RPMI7951 (cell line): ENCODE measurements at regions not wholly inside any gene's neighbourhood (a gene's known extent, or its start where the extent isn't known, plus 50 kb on each side); places are given as distances from the start of the nearest gene placed in this dataset.
A peak's percentile ranks its signal among the peaks of the same experiment; 100 is the strongest.
"Not testable (repeated sequence)": the region's sequence is repeated elsewhere in the genome, so short reads cannot be mapped to it uniquely, and the experiment has no call there.

Experiments used
- DNase-seq: peaks from one replicate; pipeline ENCODE4 v3.0.0-alpha.2; 2012; ENCODE audit warnings: low read depth

DNA sequence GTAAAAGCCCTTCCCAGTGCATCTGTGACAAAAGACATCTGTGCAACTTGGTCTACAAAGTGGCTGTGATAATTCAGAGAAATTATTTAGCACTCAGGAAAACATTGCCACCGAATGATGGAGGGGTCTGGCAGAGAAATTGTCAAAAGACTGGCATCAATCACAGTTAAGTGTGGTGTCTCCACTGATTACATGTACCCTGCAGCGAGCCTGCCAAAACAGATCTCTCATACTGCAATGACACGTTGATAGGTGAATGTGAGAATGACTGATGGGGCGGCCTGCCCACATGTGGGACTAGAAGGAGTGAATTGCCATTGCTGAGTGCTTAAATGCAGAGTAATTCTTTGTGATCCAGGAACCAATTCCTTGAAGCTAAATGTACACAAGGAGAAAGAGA lies 136.4 kb upstream of the PCSK5 start:
- DNase-seq = no peak

DNA sequence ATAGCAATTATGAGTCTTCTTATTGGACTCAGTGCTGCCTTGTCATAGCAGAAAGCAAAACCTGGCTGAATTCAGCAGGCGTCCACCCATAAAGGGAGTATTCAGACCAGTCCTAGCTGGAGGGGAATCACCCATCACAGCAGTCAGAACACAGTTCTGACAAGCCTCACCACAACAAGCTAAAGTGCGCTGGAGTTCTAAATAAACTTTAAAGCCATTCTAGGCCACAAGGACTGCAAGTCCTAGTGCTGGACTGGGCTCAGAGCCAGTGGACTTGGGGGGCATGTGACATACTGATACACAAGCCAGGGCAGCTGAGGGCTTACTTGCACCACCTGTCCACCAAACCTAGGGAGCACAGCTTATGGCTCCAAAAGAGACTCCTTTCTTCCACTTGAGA lies 115.3 kb upstream of the PCSK5 start:
- DNase-seq = no peak

DNA sequence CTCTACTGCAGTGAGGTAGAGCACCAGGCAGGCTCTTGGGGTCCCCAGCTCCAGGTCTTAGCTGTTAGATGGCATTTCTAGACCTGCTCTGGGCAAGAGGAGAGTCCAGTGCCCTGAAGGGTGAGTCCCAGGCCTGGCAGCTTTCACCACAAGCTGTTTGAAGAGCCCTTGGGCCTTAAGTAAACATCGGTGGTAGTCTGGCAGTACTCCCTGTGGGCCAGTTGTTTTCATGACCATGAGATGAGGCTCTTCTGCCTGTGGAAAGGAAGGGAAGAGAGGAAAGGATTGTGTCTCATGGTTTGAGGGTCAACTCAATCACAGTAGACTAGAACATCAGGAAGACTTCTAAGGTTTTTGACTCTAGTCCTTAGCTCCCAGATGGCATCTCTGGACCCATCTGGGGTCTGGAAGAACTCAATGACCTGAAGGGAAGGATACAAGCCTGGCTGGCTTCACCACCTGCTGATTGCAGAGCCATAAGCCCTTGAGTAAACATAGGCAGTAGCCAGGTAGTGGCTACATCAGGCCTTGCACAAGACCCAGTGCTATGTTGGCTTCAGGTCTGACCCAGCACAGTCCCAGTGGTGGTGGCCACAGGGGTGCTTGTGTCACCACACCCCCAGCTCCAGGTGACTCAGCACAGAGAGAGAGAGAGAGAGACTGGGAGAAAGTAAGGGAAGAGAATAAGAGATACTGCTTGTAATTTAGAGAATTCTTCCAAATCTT lies 114.3 kb upstream of the PCSK5 start:
- DNase-seq = no peak

DNA sequence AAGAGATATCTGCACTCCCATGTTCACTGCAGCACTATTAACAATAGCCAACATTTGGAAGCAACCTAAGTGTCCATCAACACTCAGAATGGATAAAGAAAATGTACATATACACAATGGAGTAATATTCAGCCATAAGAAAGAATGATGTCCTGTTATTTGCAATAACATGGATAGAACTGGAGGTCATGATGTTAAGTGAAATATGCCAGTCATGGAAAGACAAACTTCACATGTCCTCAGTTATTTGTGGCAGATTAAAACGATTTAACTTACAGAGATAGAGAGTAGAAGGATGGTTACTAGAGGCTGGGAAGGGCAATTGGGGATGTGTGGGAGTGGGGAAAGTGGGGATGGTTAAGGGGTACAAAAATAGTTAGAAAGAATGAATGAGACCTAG lies 110.3 kb upstream of the PCSK5 start:
- no peak for DNase-seq

DNA sequence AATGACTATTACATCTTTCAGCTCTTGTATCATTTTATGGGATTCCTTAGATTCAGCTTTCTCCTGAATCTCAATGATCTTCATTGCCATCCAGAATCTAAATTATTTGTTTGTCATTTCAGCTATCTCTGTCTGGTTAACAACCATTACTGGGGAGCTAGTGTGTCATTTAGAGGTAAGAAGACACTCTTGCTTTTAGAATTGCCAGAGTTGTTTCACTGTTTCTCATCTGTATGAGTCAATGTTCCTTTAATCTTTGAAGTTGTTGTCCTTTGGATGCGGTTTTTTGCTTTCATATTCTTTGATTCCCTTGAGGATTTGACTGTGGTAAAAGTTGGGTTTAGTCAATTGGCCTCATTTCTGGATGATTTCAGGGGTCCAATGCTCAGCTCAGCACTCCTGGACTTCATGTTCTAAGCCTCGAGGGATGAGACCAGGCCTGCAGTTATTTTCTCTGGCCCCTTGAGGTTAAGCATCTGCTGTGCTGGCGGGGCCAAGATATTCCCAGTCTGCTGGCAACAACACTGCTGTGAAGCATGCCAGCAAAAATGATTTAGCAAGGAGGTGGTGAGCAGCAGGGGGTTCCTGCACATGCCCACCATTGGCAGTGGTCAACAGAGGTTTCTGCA lies 102.4 kb upstream of the PCSK5 start:
- no peak for DNase-seq

DNA sequence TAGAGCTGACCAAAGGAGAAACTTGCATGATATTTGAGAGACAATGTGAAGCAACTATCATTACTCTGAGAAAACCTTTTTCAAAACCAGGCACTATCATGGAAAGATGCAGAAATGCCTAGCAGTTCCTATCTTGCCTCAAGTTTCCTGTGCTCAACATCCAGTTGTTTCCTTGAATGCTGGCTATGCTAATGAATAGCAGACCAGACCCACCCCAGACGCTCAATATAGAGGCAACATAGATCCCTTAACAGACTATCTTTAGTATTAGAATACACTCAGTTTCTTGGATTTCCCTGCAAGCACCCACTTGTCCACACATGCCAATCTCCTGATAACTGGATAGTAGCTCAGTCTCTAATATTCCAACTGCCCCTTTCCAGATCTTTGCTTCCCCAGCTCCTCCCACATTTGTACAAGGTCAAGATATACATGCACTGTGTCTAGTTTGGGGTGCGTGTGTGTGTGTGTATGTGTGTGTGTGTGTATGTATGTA lies 93.3 kb upstream of the PCSK5 start:
- no peak for DNase-seq

DNA sequence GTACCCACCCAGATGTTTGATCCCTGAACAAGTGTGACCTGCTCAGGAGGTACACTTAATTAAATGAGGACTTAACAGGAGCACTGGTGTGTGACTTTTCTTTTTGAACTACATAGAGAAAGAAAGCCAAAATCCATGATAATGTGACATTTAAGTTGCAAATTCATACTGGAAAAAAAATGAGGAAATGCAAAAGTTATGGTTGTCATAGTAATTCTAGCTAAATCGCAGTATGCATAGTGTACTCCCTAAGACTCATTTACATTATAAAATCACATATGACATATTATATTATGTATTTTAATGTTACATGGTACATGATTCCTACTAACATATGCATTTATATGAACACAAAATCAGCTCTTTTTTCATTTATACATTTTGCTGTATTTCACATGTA lies 92.0 kb upstream of the PCSK5 start:
- no peak for DNase-seq

DNA sequence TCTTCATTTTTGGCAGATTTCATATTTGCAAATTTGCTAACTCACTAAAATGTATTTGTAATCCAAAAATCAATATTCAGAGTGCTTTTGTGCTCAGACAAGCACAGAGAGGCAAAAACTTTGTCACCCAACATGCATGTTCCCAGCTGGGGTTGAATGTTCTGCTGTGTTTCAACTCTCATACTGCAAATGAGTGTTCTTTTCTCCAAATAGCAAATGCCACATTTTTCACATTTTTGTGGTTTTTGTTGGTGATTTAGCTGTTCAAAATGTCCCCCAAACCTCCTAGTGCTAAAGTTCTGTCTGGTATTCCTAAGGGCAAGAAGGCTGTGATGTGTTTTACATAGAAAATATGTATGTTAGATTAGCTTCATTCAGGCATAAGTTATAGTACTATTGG lies 87.3 kb upstream of the PCSK5 start:
- peak; percentile 16 for DNase-seq

DNA sequence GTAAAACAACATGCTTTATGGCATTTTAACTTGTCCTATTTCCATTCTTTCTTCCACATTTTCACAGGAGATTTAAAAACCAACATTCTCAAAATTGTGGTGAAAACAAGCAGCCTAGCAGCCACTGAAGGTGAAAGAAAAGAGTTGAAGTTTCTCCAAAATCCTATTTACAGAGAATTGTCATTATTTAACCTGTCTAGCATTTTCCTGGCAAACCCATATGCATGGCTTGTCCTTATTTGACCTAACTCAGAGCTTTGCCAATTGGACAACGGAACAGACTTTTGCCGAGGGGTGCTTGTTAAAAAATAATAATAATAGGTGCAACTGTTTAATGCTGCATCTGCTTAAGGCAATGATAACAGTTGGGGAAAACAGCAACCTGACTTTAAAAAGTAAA lies 80.4 kb upstream of the PCSK5 start:
- DNase-seq = no peak

DNA sequence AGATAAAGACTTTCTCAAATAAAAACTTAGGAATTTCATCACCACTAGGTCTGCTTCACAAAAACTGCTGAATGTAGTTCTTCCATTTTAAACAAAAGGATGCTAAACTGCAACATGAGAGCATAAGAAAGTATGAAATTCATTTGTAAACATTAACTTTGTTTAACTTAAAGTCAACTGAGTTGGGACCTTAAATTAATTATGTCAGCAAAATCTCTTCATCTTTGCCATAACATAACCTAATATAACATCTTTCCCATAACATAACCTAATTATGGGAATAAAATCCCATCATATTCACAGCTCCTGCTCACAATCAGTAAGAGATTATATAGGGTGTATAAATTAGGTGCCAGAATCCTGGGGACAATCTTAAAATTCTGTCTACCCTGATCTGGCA lies 78.8 kb upstream of the PCSK5 start:
- no peak for DNase-seq

DNA sequence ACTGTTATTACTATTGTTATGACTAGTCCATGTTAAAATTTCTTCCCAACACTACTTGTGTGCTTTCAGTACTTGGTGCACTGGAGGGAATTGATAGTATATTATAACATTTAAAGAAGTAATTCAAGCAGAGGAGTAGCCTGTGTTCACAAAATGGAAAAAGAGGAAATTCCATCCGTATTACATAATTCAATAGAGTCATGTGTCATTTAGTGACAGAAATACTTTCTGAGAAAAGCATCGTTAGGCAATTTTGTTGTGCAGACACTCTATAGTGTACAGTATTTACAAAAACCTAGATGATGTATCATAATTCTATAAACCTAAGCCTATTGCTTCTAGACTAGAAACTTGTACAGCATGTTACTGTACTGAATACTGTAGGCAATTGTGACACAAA lies 78.3 kb upstream of the PCSK5 start:
- DNase-seq = no peak

DNA sequence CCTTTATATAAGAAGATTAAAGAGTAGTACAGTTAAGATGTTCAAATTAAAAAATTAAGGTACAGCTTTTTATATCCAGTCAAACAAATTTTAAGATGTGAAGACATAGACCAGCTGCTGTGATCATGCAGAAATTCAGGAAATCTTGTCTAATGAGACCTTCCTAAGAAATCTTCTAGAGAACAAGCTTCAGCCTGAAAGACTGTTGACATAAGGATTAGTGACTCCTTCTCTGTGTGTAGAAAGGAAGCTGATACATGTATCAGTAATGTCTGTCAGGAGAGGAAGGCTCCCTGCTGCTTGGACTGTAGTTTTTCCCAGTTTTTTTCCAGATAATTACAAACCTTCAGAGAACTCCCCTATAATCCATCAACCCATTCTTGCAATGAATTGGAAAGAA lies 75.8 kb upstream of the PCSK5 start:
- DNase-seq = no peak

DNA sequence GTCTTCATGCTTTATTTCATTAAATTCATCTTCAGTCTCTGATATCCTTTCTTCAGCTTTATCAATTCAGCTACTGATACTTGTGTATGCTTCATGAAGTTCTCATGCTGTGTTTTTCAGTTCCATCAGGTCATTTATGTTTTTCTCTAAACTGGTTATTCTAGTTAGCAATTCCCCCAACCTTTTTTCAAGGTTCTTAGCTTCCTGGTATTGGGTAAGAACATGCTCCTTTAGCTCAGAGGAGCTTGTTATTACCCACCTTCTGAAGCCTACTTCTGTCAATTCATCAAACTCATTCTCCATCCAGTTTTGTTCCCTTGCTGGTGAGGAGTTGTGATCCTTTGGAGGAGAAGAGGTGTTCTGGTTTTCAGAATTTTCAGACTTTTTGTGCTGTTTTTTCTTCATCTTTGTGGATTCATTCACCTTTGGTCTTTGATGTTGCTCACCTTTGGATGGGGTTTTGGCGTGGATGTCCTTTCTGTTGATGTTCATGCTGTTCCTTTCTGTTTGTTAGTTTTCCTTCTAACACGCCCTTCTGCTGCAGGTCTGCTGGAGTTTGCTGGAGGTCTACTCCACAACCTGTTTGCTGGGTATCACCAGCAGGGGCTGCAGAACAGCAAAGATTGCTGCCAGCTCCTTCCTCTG lies 69.9 kb upstream of the PCSK5 start:
- not testable (repeated sequence) for DNase-seq

DNA sequence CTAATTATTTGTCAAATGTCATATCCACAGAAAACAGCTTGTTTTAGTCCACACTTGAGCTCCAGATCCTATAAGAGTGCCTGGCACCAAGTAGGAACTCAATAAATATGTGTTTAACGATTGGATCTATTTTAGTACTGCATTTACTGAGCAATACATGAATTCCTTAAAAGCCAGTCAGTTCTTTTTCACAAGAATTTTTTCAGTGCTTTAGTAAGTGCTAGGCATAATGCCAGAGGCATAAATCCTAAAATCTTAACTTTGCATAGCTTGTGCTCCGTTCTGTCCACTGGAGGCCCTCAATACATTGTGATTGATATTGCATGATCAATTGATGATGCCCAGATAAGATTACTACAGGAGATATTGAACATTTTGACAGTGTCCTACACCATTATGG lies 67.3 kb upstream of the PCSK5 start:
- no peak for DNase-seq

DNA sequence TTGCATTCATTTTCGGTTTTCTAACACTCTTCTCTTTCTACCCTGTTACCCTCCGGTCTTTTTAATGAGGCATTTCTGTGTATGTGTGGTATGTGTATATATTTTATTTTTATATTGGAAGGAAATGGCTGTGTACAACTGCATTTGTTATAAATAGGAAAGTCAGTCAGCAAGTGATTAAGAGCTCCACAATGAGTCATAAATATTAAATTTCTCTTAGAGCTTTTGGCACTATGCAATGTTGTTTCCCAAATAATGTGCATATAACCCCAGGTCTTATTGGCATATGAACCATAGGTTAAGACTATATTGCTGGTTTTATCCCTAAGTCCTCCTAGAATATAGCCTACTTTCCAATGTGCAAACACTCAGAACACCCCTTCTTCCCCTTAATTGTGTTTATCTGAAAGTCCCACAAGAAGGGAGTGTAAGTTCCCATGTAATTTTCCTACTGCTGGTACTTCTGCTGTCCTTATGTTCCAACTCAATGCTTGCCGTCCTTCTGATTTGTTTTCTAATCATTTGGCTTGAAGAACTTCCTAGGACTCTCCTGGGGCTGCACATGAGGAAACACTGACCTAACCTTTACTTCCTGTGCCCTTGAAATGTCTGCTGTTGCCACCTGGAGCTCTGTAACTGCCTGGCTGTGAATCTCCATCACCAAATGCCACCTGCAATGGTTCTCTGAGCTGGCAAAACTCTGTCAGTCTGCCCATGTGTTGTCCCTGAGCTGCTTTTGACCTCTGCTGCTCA lies 65.5 kb upstream of the PCSK5 start:
- DNase-seq = no peak

DNA sequence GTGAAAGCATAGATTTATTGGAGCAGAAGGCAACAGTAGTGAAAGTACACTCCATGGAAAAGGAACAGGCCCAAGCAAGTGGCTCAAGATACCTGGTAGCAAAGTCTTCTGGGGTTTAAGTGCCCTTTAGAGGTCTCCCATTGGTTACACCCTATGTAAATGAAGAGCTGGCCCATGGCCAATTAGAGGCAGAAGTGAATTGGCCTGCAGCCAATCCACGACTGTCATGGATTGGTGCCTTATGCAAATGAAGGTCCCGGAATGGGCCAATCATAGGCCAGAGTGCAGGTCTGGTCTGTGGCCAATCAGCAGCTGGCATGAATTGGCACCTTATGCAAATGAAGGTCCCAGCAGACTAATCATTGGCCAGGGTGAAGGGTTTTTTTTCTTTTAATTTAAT lies 64.2 kb upstream of the PCSK5 start:
- no peak for DNase-seq

DNA sequence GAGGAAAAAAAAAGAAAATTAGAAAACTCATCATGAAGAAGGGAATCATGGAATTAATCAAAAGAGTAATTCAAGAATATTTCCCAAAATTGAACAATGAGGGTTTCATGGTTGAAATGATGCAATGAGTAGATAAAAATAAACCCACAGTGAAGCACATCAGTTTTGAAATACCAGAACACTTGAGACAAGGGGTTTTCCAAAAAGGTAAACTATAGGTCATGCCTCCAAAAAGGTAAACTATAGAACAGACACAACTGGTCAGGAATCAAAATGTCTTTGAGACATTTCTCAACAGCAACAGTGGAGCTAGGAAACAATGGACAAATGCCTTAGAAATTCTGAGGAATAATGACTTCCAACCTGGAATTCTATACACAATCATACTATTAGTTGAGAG lies 60.2 kb upstream of the PCSK5 start:
- no peak for DNase-seq

DNA sequence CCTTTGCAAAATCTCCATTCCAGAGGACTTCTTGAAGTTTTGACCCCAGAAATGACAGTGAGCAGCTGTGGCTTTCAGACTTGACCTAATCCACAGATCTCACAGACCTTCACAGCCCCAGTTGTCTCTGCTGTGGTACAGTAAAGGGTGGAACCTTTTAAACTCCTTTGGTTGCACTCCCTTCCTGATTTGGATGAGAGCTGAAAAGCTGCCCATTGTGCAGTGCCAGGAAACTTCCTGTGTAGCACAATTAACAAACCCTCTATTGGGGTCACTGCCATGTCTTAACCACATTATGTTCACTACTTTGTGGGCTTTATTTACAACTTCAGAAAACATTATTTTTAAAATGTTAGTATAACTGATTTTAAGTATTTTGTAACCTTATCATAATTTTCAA lies 56.7 kb upstream of the PCSK5 start:
- DNase-seq = no peak

DNA sequence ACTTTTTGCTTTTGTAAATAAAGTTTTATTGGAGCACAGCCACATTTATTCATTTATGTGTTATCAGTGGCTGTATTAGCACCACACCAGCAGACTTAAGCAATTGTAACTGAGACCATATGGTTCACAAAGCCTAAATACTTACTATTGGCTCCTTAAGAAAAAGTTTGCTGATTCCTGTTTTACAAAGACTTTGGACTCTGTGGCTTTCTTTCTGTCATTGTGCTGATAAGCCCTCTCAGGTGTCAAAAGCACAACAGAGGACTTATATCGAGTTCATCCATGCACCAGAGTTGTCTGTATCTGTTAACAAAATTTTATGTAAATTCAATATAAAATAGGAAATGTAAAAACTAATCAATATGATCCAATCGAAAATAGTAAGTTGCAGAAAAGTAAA lies 55.6 kb upstream of the PCSK5 start:
- DNase-seq = no peak
